ENCODE measurements at regions not wholly inside any gene's neighbourhood (a gene's known extent, or its start where the extent isn't known, plus 50 kb on each side); places are given as distances from the start of the nearest gene placed in this dataset.

DNA sequence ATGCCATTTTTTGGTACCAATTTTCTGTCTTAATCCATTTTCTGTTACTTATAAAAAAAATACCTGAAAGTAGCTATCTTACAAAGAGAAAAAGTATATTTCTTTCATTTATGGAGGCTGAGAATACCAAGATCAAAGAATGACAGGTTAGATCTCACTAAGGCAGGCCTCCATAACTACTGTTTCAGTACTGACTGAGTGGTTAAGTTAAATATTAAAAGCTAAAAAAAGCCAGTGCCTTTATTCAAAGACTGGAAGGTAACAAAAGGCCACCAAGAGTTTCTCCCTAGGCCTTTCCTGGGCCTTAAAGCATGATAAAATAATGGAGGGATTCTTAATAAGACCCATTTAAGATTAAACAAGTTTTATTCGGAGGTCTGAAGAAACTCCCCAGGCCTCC is 687.7 kb upstream of the ADGRL4 start:
- TF ChIP-seq, protein P1, sequence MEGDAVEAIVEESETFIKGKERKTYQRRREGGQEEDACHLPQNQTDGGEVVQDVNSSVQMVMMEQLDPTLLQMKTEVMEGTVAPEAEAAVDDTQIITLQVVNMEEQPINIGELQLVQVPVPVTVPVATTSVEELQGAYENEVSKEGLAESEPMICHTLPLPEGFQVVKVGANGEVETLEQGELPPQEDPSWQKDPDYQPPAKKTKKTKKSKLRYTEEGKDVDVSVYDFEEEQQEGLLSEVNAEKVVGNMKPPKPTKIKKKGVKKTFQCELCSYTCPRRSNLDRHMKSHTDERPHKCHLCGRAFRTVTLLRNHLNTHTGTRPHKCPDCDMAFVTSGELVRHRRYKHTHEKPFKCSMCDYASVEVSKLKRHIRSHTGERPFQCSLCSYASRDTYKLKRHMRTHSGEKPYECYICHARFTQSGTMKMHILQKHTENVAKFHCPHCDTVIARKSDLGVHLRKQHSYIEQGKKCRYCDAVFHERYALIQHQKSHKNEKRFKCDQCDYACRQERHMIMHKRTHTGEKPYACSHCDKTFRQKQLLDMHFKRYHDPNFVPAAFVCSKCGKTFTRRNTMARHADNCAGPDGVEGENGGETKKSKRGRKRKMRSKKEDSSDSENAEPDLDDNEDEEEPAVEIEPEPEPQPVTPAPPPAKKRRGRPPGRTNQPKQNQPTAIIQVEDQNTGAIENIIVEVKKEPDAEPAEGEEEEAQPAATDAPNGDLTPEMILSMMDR (IDR thresholded peaks at IDR 0.05; ENCODE audit: insufficient read depth, low read length, poor library complexity, severe bottlenecking) = no peak

DNA sequence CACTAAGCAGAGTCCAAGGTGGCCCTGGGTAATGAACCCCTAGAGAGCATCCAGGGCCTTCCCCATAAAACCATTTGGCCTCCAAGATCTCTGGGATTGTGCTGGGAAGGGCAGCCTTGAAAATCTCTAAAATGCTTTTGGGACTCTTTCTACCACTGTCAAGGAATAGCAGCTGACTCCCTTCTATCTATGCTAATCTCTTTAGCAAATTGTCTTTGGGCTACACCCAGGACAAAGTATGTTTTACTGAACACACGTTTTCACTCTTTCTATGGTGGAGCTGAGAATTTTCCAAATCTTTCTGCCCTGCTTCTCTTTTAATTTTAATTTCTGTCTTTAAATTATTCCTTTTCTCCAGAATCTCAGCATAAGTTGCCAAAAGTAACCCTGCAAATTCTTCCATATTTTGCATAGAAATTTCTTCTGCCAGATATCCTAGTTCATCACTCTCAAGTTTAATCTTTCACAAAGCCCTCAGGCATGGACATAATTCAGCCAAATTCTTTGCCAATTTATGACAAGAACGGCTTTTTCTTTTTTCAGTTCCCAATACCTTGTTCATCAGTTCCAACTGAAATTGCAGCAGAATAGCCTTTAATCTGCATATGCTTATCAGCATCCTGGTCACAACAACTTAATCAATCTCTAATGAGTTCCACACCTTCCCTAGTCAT is 687.0 kb upstream of the ADGRL4 start:
- Histone ChIP-seq H3K36me3 (ENCODE audit: control insufficient read depth, insufficient read depth, low read length) (no peaks in the 10 kb centered on the region), H3K27me3 (replicated peaks; ENCODE audit: control insufficient read depth, insufficient read depth, low read length) (no peaks in the 10 kb centered on the region), H3K4me3 (replicated peaks; ENCODE audit: low read depth, low read length) (no peak overlapping the region)
- TF ChIP-seq, protein P1 (IDR thresholded peaks at IDR 0.05; ENCODE audit: insufficient read depth, low read length, poor library complexity, severe bottlenecking) = no peak
- DNase-seq (ENCODE audit: extremely low read depth, insufficient read length) = no peak

More for the DNA sequence above, 687.7 kb upstream of the ADGRL4 start:
- Histone ChIP-seq H3K4me3 (replicated peaks; ENCODE audit: low read depth, low read length) (no peak overlapping the region), H3K27me3 (replicated peaks; ENCODE audit: control insufficient read depth, insufficient read depth, low read length) (no peaks in the 10 kb centered on the region), H3K36me3 (ENCODE audit: control insufficient read depth, insufficient read depth, low read length) (no peaks in the 10 kb centered on the region)
- DNase-seq (ENCODE audit: extremely low read depth, insufficient read length) = no peak

DNA sequence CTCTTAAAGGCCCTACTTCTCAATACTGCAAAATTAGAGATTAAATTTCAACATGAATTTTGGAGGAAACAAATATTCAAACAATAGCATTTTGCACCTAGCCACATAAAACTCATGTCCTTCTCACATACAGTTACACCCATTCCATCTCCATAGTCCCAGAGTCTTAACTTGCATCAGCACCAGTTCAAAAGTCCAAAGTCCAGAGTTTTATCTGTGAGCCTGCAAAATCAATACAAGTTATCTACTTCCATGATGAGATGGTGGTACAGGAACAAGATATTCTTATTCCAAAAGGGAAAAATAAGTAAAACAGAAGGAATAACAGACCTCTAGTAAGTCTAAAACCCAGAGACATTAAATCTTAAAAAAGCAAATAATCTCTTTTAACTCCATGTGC is 686.0 kb upstream of the ADGRL4 start:
- Histone ChIP-seq H3K27me3 (replicated peaks; ENCODE audit: control insufficient read depth, insufficient read depth, low read length) (no peaks in the 10 kb centered on the region), H3K4me3 (replicated peaks; ENCODE audit: low read depth, low read length) (no peak overlapping the region), H3K36me3 (ENCODE audit: control insufficient read depth, insufficient read depth, low read length) (no peaks in the 10 kb centered on the region)
- no peak for DNase-seq (ENCODE audit: extremely low read depth, insufficient read length)
- TF ChIP-seq, protein P1 (IDR thresholded peaks at IDR 0.05; ENCODE audit: insufficient read depth, low read length, poor library complexity, severe bottlenecking) = no peak

DNA sequence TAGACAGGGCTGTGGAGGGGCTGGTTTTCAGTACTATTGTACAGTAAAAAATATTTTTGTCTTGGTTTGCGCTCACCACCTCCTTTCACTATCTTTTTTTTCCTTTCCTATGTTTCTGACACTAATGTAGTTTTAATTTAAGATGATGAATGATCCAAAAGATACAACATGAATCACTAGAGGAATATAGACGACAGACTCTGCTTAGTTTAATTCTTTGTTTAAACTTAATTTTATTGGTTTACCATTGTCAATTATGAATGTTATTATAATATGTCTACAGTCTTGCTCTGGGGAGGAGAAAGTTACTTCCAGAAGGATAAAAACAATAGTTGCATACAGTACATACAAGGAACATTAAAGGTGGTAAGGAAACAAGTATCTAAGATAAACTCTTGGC is 682.4 kb upstream of the ADGRL4 start:
- H3K4me3 ChIP-seq (replicated peaks; ENCODE audit: low read depth, low read length) = no peak overlapping the region
- DNase-seq (ENCODE audit: extremely low read depth, insufficient read length) = no peak
- TF ChIP-seq, protein P1 (IDR thresholded peaks at IDR 0.05; ENCODE audit: insufficient read depth, low read length, poor library complexity, severe bottlenecking) = no peak
- no peaks in the 10 kb centered on the region for H3K36me3 ChIP-seq (ENCODE audit: control insufficient read depth, insufficient read depth, low read length)
- no peaks in the 10 kb centered on the region for H3K27me3 ChIP-seq (replicated peaks; ENCODE audit: control insufficient read depth, insufficient read depth, low read length)

DNA sequence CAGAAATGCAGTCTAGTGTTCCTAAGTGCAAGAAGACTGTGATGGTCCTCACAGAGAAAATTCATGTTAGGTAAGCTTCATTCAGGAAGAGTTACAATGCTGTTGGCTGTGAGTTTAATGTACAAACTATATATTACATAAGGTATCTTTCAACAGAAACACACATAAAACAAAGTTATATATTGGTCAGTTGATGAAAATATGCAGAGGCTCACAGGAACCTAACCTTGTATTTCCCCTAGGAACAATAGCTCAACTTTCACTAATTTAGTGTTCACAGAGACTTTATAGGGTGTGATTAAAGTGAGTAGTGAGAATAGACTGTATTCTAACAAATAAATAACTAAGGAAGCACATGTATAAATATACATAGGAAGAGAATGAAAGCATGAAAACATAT is 676.9 kb upstream of the ADGRL4 start:
- Histone ChIP-seq H3K36me3 (ENCODE audit: control insufficient read depth, insufficient read depth, low read length) (no peaks in the 10 kb centered on the region), H3K4me3 (replicated peaks; ENCODE audit: low read depth, low read length) (no peak overlapping the region), H3K27me3 (replicated peaks; ENCODE audit: control insufficient read depth, insufficient read depth, low read length) (no peaks in the 10 kb centered on the region)
- TF ChIP-seq, protein P1 (IDR thresholded peaks at IDR 0.05; ENCODE audit: insufficient read depth, low read length, poor library complexity, severe bottlenecking) = no peak
- no peak for DNase-seq (ENCODE audit: extremely low read depth, insufficient read length)

DNA sequence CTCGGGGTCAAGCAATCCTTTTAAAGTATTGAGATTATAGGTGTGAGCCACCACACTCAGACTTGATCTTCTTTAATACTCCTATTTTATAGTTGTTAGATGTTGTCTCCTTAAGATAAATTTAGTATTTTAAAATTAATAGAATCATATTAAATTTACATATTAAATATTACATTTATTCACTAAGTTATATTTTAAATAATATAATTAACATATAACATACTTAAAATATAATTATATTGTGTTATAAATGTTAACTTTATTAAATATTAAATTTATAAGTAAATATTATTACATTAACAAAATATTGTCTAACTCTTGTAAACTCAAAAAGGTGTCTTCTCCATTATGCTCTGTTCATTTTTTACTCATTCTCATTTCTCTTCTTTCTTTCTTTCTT is 675.9 kb upstream of the ADGRL4 start:
- Histone ChIP-seq H3K4me3 (replicated peaks; ENCODE audit: low read depth, low read length) (no peak overlapping the region), H3K36me3 (ENCODE audit: control insufficient read depth, insufficient read depth, low read length) (no peaks in the 10 kb centered on the region), H3K27me3 (replicated peaks; ENCODE audit: control insufficient read depth, insufficient read depth, low read length) (no peaks in the 10 kb centered on the region)
- DNase-seq (ENCODE audit: extremely low read depth, insufficient read length) = no peak
- TF ChIP-seq, protein P1 (IDR thresholded peaks at IDR 0.05; ENCODE audit: insufficient read depth, low read length, poor library complexity, severe bottlenecking) = no peak

Data from GM06990 (cell line).